SU-DHL-6 (cell line): ENCODE measurements at regions not wholly inside any gene's neighbourhood (a gene's known extent, or its start where the extent isn't known, plus 50 kb on each side); places are given as distances from the start of the nearest gene placed in this dataset.

Experiments
- H2AFZ ChIP-seq: fragments of 200-600 bp; sonication (generic); 2 replicates; pipeline ENCODE4 v1.6.1; 2014; ENCODE audit warnings: low read depth, mild to moderate bottlenecking, moderate library complexity, mixed read lengths, antibody characterized with exemption, low read length; ENCODE audit not compliant: severe bottlenecking
- H3F3A ChIP-seq: fragments of 200-600 bp; shearing (Covaris generic); 2 replicates; pipeline ENCODE4 v1.6.0; 2016; ENCODE audit warnings: antibody characterized with exemption, mild to moderate bottlenecking; ENCODE audit not compliant: insufficient read depth
- H3K27ac ChIP-seq: fragments of 200-600 bp; sonication (generic); 2 replicates; pipeline ENCODE4 v1.5.1; 2016; ENCODE audit warnings: low read depth, mild to moderate bottlenecking, low read length, moderate library complexity, mixed read lengths
- H3K27me3 ChIP-seq: fragments of 200-600 bp; sonication (generic), shearing (Covaris generic); 2 replicates; pipeline ENCODE4 v1.6.0; 2014; ENCODE audit warnings: mild to moderate bottlenecking, low read length
- H3K36me3 ChIP-seq: fragments of 200-600 bp; sonication (generic); 2 replicates; pipeline ENCODE4 v1.6.1; 2014; ENCODE audit warnings: mild to moderate bottlenecking, low read length, mixed read lengths
- H3K4me2 ChIP-seq: fragments of 300-600, 200-600 bp; shearing (Covaris generic), sonication (generic); 2 replicates; pipeline ENCODE4 v1.6.0; 2014; ENCODE audit warnings: low read length, low read depth, mild to moderate bottlenecking; ENCODE audit not compliant: poor library complexity, severe bottlenecking
- H3K4me3 ChIP-seq: fragments of 200-600 bp; sonication (generic); 2 replicates; pipeline ENCODE4 v1.5.1; 2014; ENCODE audit warnings: antibody characterized with exemption, low read length, mild to moderate bottlenecking, mixed read lengths; ENCODE audit not compliant: insufficient read depth, poor library complexity, severe bottlenecking
- H3K79me2 ChIP-seq: fragments of 200-600 bp; sonication (generic); 2 replicates; pipeline ENCODE4 v1.6.1; 2014; ENCODE audit warnings: mild to moderate bottlenecking, low read length, moderate library complexity; ENCODE audit not compliant: insufficient read depth
- H3K9ac ChIP-seq: fragments of 200-600 bp; sonication (generic); 2 replicates; pipeline ENCODE4 v1.7.0; 2014; ENCODE audit warnings: mild to moderate bottlenecking, low read length
- H3K9me2 ChIP-seq: fragments of 200-600 bp; sonication (generic); replicated peaks from 2 replicates; pipeline ENCODE4 v1.6.1; 2014; ENCODE audit warnings: low read length; ENCODE audit not compliant: insufficient read depth
- H3K9me3 ChIP-seq: fragments of 200-600 bp; sonication (generic); 2 replicates; pipeline ENCODE4 v1.6.1; 2014; ENCODE audit warnings: low read length, mixed read lengths; ENCODE audit not compliant: insufficient read depth
- H4K20me1 ChIP-seq: fragments of 200-600 bp; sonication (generic); 2 replicates; pipeline ENCODE4 v1.6.1; 2014; ENCODE audit warnings: low read depth, mild to moderate bottlenecking, antibody characterized with exemption, low read length, moderate library complexity, mixed read lengths
- EZH2phosphoT487 ChIP-seq: fragments of 200-600 bp; sonication (generic), shearing (Covaris generic); conservative IDR thresholded peaks from 2 replicates; pipeline ENCODE4 v1.6.1; 2018; ENCODE audit warnings: mild to moderate bottlenecking, antibody characterized with exemption, low read length, moderate library complexity, mixed read lengths
- TF ChIP-seq, protein P1 (sequence below): fragments of 200-600 bp; sonication (generic); IDR thresholded peaks from one replicate; pipeline ENCODE4 v1.5.1; 2017; ENCODE audit warnings: antibody characterized with exemption, mild to moderate bottlenecking, low read length, moderate library complexity; ENCODE audit not compliant: insufficient read depth, poor library complexity, severe bottlenecking

DNA sequence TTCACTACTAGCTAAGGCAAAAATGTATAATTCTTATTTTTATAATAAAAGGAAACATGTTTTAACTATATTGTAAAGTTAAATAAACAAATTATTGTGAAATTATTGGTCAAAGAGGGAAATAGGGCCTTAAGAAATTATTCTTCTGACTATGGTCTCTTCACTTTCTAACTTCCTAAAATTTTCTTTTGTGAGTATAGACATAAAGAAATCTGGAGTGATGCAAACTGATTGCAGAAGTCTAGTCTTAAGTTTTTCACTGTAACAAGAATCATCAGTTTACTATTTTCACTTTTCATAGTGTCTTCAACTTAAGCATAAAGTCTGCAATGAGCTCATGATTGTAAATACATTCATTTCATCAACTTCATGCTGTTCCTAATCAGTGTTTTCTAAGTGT is 525.4 kb downstream of the TFEC start:
- no peaks in the 10 kb centered on the region for H4K20me1 ChIP-seq
- H3K4me2 ChIP-seq: no peak overlapping the region

DNA sequence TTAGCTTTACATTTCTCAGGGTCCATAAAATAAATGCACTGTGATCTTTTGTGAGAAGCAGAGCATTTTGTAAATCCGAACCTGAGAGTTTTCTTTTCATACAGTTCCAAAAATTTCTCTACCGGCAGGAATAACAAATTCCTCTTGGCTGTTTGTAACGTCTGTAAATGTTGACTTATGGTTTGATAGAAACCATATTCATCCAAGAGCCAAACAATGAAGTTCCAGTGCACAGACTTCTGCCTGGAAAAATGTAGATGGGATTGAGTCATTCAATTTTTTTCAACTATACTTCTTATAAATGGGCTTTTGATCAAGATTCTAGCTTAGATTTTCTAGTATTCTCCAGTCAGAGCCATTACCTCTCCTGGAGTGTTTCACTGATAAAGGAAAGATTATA is 530.6 kb downstream of the TFEC start:
- no peak overlapping the region for H3K27ac ChIP-seq
- H4K20me1 ChIP-seq: no peaks in the 10 kb centered on the region
- H3K9me3 ChIP-seq: no peaks in the 10 kb centered on the region
- no peak overlapping the region for H3K4me2 ChIP-seq
- no peak overlapping the region for H2AFZ ChIP-seq
- H3F3A ChIP-seq: no peaks in the 10 kb centered on the region
- no peaks in the 10 kb centered on the region for H3K27me3 ChIP-seq
- no peaks in the 10 kb centered on the region for H3K36me3 ChIP-seq
- H3K79me2 ChIP-seq: no peaks in the 10 kb centered on the region
- H3K9me2 ChIP-seq: no peaks in the 10 kb centered on the region
- no peak overlapping the region for H3K4me3 ChIP-seq
- TF ChIP-seq, protein P1, sequence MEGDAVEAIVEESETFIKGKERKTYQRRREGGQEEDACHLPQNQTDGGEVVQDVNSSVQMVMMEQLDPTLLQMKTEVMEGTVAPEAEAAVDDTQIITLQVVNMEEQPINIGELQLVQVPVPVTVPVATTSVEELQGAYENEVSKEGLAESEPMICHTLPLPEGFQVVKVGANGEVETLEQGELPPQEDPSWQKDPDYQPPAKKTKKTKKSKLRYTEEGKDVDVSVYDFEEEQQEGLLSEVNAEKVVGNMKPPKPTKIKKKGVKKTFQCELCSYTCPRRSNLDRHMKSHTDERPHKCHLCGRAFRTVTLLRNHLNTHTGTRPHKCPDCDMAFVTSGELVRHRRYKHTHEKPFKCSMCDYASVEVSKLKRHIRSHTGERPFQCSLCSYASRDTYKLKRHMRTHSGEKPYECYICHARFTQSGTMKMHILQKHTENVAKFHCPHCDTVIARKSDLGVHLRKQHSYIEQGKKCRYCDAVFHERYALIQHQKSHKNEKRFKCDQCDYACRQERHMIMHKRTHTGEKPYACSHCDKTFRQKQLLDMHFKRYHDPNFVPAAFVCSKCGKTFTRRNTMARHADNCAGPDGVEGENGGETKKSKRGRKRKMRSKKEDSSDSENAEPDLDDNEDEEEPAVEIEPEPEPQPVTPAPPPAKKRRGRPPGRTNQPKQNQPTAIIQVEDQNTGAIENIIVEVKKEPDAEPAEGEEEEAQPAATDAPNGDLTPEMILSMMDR: no peak
- no peak for TF ChIP-seq EZH2phosphoT487
- H3K9ac ChIP-seq: no peak overlapping the region

More for the DNA sequence above, 525.4 kb downstream of the TFEC start:
- H3F3A ChIP-seq: no peaks in the 10 kb centered on the region
- H2AFZ ChIP-seq: no peak overlapping the region
- H3K4me3 ChIP-seq: no peak overlapping the region
- no peaks in the 10 kb centered on the region for H3K27me3 ChIP-seq
- H3K9me2 ChIP-seq: no peaks in the 10 kb centered on the region
- no peak overlapping the region for H3K27ac ChIP-seq
- TF ChIP-seq, protein P1: no peak
- no peak for TF ChIP-seq EZH2phosphoT487
- H3K9ac ChIP-seq: no peak overlapping the region
- H3K9me3 ChIP-seq: no peaks in the 10 kb centered on the region
- H3K79me2 ChIP-seq: no peaks in the 10 kb centered on the region
- H3K36me3 ChIP-seq: no peaks in the 10 kb centered on the region

DNA sequence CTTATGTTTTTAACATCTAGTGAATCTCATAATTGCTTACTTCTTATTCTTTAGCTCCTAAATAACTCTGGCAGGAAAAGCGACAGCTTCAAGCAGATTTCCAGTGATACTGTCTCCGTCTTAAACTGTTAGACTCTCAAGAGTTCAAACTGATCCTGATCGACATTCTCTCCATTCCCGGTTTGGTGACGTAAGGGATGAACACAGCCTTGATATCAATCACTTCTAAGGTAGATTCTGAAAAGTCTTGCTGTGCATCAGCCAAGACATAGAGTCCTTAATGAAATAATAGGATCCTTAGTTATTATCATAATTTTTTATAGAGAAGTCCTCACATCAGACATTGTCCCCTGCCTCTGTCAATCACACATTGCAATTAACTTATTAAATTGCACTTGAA is 534.6 kb downstream of the TFEC start:
- Histone ChIP-seq H4K20me1 (no peaks in the 10 kb centered on the region), H3K27me3 (no peaks in the 10 kb centered on the region), H3K4me3 (no peak overlapping the region), H2AFZ (no peak overlapping the region), H3F3A (no peaks in the 10 kb centered on the region), H3K4me2 (no peak overlapping the region), H3K9me2 (no peaks in the 10 kb centered on the region), H3K36me3 (no peaks in the 10 kb centered on the region), H3K9ac (no peak overlapping the region), H3K27ac (no peak overlapping the region), H3K9me3 (no peaks in the 10 kb centered on the region), H3K79me2 (no peaks in the 10 kb centered on the region)
- TF ChIP-seq, protein P1: no peak
- TF ChIP-seq EZH2phosphoT487: no peak
